ENCODE measurements at regions not wholly inside any gene's neighbourhood (a gene's known extent, or its start where the extent isn't known, plus 50 kb on each side); places are given as distances from the start of the nearest gene placed in this dataset.
A peak's percentile ranks its signal among the peaks of the same experiment; 100 is the strongest.
"Not testable (repeated sequence)": the region's sequence is repeated elsewhere in the genome, so short reads cannot be mapped to it uniquely, and the experiment has no call there.

- ATAC-seq = no peak
- intact Hi-C loops (cut with DNase I) = no loop called here
- DNase-seq = no peak
Observed at GRCh38 chr4:32930700-32931099, 2210.5 kb downstream of the PCDH7 start.

- DNase-seq (no peak), ATAC-seq (no peak)
- intact Hi-C loops (cut with DNase I) = no loop called here
Observed at GRCh38 chr4:32931475-32931874, 2211.3 kb downstream of the PCDH7 start.

GRCh38 chr4:32932156-32932555, 2212.0 kb downstream of the PCDH7 start:
- ATAC-seq = no peak
- no peak for DNase-seq
- intact Hi-C loops (cut with DNase I) = no loop called here

GRCh38 chr4:32939222-32939621, 2219.1 kb downstream of the PCDH7 start:
- ATAC-seq; DNase-seq; intact Hi-C loops (cut with DNase I): not testable (repeated sequence)

GRCh38 chr4:32950866-32951265, 2230.7 kb downstream of the PCDH7 start:
- intact Hi-C loops (cut with DNase I) = no loop called here
- no peak for ATAC-seq
- DNase-seq = no peak

- no peak for DNase-seq
- intact Hi-C loops (cut with DNase I) = no loop called here
- no peak for ATAC-seq
Observed at GRCh38 chr4:32958586-32958985, 2238.4 kb downstream of the PCDH7 start.

GRCh38 chr4:32962100-32962499, 2241.9 kb downstream of the PCDH7 start:
- ATAC-seq (peak in 1 of 2 donors; percentile 37), DNase-seq (no peak)
- intact Hi-C loops (cut with DNase I) = no loop called here

- ATAC-seq (no peak), DNase-seq (no peak)
- intact Hi-C loops (cut with DNase I) = no loop called here
Observed at GRCh38 chr4:32985256-32985655, 2265.1 kb downstream of the PCDH7 start.

- intact Hi-C loops (cut with DNase I) = no loop called here
- ATAC-seq = no peak
Observed at GRCh38 chr4:32986236-32986635, 2266.1 kb downstream of the PCDH7 start.

GRCh38 chr4:32987111-32987510, 2266.9 kb downstream of the PCDH7 start:
- intact Hi-C loops (cut with DNase I) = no loop called here
- no peak for DNase-seq
- ATAC-seq = no peak

More at GRCh38 chr4:32986236-32986635, 2266.1 kb downstream of the PCDH7 start:
- DNase-seq = no peak

- ATAC-seq (no peak), DNase-seq (no peak)
- intact Hi-C loops (cut with DNase I) = no loop called here
Observed at GRCh38 chr4:32988165-32988811, 2268.1 kb downstream of the PCDH7 start.

- no peak for DNase-seq
- ATAC-seq = peak in 1 of 2 donors; percentile 57
- intact Hi-C loops (cut with DNase I) = no loop called here
Observed at GRCh38 chr4:32991663-32992062, 2271.5 kb downstream of the PCDH7 start.

- no peak for ATAC-seq
- intact Hi-C loops (cut with DNase I) = no loop called here
- DNase-seq = no peak
Observed at GRCh38 chr4:32994981-32995881, 2275.1 kb downstream of the PCDH7 start.

GRCh38 chr4:33013282-33013681, 2293.1 kb downstream of the PCDH7 start:
- DNase-seq = no peak
- intact Hi-C loops (cut with DNase I) = no loop called here

GRCh38 chr4:33025236-33025635, 2305.1 kb downstream of the PCDH7 start:
- ATAC-seq (no peak), DNase-seq (no peak)
- intact Hi-C loops (cut with DNase I) = no loop called here

More at GRCh38 chr4:33013282-33013681, 2293.1 kb downstream of the PCDH7 start:
- ATAC-seq = no peak

- DNase-seq (no peak), ATAC-seq (no peak)
- intact Hi-C loops (cut with DNase I) = no loop called here
Observed at GRCh38 chr4:33029976-33030375, 2309.8 kb downstream of the PCDH7 start.

GRCh38 chr4:33031328-33031727, 2311.2 kb downstream of the PCDH7 start:
- no peak for ATAC-seq
- intact Hi-C loops (cut with DNase I) = no loop called here

GRCh38 chr4:33037464-33037863, 2317.3 kb downstream of the PCDH7 start:
- intact Hi-C loops (cut with DNase I) = no loop called here
- DNase-seq (no peak), ATAC-seq (no peak)

More at GRCh38 chr4:33031328-33031727, 2311.2 kb downstream of the PCDH7 start:
- DNase-seq = no peak

- ATAC-seq = no peak
- DNase-seq = no peak
- intact Hi-C loops (cut with DNase I) = no loop called here
Observed at GRCh38 chr4:33045334-33045733, 2325.2 kb downstream of the PCDH7 start.

GRCh38 chr4:33052241-33052640, 2332.1 kb downstream of the PCDH7 start:
- ATAC-seq = no peak
- intact Hi-C loops (cut with DNase I) = no loop called here
- no peak for DNase-seq

- no peak for ATAC-seq
- intact Hi-C loops (cut with DNase I) = no loop called here
- no peak for DNase-seq
Observed at GRCh38 chr4:33054161-33054560, 2334.0 kb downstream of the PCDH7 start.

Data from left cardiac atrium (tissue), 4 donors.